ENCODE measurements at regions not wholly inside any gene's neighbourhood (a gene's known extent, or its start where the extent isn't known, plus 50 kb on each side); places are given as distances from the start of the nearest gene placed in this dataset.

DNA sequence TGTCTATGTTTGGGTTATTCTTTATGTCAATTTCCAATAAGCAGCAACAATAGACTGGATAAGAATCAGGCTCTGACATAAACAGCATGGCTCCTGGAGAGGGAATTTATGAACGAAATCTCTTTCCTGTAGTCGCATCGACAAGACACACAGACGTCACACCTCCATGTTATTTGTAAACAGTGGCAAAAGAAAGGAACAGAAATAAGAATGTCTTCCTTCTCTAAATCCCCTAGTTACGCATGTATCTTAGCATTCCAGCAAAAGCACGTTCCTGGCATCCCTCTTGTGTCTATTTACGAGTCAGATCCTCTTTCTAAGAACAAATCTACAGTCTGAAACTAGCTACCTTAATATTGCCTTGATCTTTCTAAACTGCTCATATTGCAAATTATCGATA is 559.1 kb upstream of the JAG1 start:
- BruUV-seq (replicated peaks): no TSS peak
- intact Hi-C loops (cut with micrococcal nuclease) (no loop called here), dilution Hi-C loops (cut with HindIII; ENCODE audit: low sequenced_read_pairs, unreplicated experiment) (no loop called here), in situ Hi-C loops (cut with MboI; ENCODE audit: low sequenced_read_pairs) (no loop called here)
- Histone ChIP-seq H2BK20ac (ENCODE audit: low read depth, low read length) (no peak overlapping the region), H3K9me1 (ENCODE audit: insufficient read depth, low read length) (0 out of 2 replicates have a peak, but pooled peaks cover 3% of the 10 kb centered on the region), H2BK120ac (ENCODE audit: low read depth, low read length) (no peak overlapping the region), H3K4me1 (ENCODE audit: control insufficient read depth, insufficient read depth, low read length) (peaks cover 8% of the 10 kb centered on the region), H3K4me3 (ENCODE audit: insufficient read depth, low read depth, low read length) (no peak overlapping the region), H3K27me3 (ENCODE audit: control insufficient read depth, insufficient read depth, low read length) (no peaks in the 10 kb centered on the region), H4K5ac (ENCODE audit: low read depth, low read length) (no peak overlapping the region), H3K14ac (replicated peaks; ENCODE audit: low read depth, low read length) (no peak overlapping the region), H4K20me1 (ENCODE audit: insufficient read depth, low read length) (no peaks in the 10 kb centered on the region), H4K8ac (ENCODE audit: low read depth in 2 of 2, low read length in 2 of 2) (no peak overlapping the region), H3K9ac (ENCODE audit: low read depth, low read length) (no peak overlapping the region), H2AFZ (replicated peaks; ENCODE audit: low read length, poor library complexity) (no peak overlapping the region), H4K91ac (ENCODE audit: insufficient read depth, low read depth, low read length) (no peak overlapping the region), H2AK5ac (ENCODE audit: low read depth, low read length) (0 out of 2 replicates have a peak overlapping the region, but pooled peaks have one; percentile 10), H3K4me2 (ENCODE audit: low read depth, low read length) (no peak overlapping the region), H3K27ac (ENCODE audit: insufficient read depth, low read length) (no peak overlapping the region), H3K23ac (ENCODE audit: low read depth, low read length) (no peak overlapping the region), H3K36me3 (ENCODE audit: control insufficient read depth, insufficient read depth, low read length) (no peaks in the 10 kb centered on the region), H3K4ac (ENCODE audit: low read depth, low read length) (no peak overlapping the region), H3K56ac (ENCODE audit: extremely low read depth, insufficient read depth, low read length) (no peak overlapping the region), H2AK9ac (replicated peaks; ENCODE audit: low read depth, low read length, poor library complexity) (no peak overlapping the region), H2BK5ac (ENCODE audit: low read depth, low read length, poor library complexity, severe bottlenecking) (no peak overlapping the region), H3K79me1 (ENCODE audit: low read depth in 1 of 2, low read length in 2 of 2) (no peaks in the 10 kb centered on the region), H2BK15ac (ENCODE audit: low read depth, low read length) (no peak overlapping the region), H3K18ac (ENCODE audit: low read depth, low read length) (no peak overlapping the region), H3K9me3 (ENCODE audit: control insufficient read depth, insufficient read depth, low read length) (no peaks in the 10 kb centered on the region)
- TF ChIP-seq CEBPB (IDR thresholded peaks at IDR 0.05; ENCODE audit: low read depth, low read length) (no peak), MAFK (IDR thresholded peaks at IDR 0.05; ENCODE audit: low read depth, low read length) (no peak), MAZ (IDR thresholded peaks at IDR 0.05; ENCODE audit: borderline replicate concordance, low read depth, low read length) (no peak), FOS (IDR thresholded peaks at IDR 0.05; ENCODE audit: low read depth, low read length) (no peak), NFE2L2 (IDR thresholded peaks at IDR 0.05; ENCODE audit: low read depth, low read length) (no peak)
- TF ChIP-seq, protein P1, sequence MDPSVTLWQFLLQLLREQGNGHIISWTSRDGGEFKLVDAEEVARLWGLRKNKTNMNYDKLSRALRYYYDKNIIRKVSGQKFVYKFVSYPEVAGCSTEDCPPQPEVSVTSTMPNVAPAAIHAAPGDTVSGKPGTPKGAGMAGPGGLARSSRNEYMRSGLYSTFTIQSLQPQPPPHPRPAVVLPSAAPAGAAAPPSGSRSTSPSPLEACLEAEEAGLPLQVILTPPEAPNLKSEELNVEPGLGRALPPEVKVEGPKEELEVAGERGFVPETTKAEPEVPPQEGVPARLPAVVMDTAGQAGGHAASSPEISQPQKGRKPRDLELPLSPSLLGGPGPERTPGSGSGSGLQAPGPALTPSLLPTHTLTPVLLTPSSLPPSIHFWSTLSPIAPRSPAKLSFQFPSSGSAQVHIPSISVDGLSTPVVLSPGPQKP (IDR thresholded peaks at IDR 0.05; ENCODE audit: borderline replicate concordance, low read depth, low read length): no peak
- TF ChIP-seq, protein P2, sequence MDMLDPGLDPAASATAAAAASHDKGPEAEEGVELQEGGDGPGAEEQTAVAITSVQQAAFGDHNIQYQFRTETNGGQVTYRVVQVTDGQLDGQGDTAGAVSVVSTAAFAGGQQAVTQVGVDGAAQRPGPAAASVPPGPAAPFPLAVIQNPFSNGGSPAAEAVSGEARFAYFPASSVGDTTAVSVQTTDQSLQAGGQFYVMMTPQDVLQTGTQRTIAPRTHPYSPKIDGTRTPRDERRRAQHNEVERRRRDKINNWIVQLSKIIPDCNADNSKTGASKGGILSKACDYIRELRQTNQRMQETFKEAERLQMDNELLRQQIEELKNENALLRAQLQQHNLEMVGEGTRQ (IDR thresholded peaks at IDR 0.05; ENCODE audit: low read depth, low read length): no peak
- no peak for DNase-seq
- 90% methylated on average over 2 of the region's 8 CpGs; no CpG with 5 or more reads in 1 of the 2 experiments for WGBS, 2 experiments (ENCODE audit: extremely low coverage in 2 of 2, insufficient read length in 1 of 2)
- ChIA-PET POLR2A (ENCODE audit: unreplicated experiment) (no interaction called here), CTCF (interaction anchor here (0.6 kb wide), 1 partner anchor 558 kb away, joined by 3 read pairs; no protein-coding TSS in a partner anchor)
- ATAC-seq (ENCODE audit: low read depth): no peak
